Activated CD4-positive, CD25-positive, alpha-beta regulatory T cell (primary cell): ENCODE measurements at regions not wholly inside any gene's neighbourhood (a gene's known extent, or its start where the extent isn't known, plus 50 kb on each side); places are given as distances from the start of the nearest gene placed in this dataset.

ENCODE experiments used
- DNase-seq, 4 experiments: peaks; one replicate each; lab custom pipeline; 2025; lab: John Stamatoyannopoulos, UW

- no peak for DNase-seq
Observed at GRCh38 chr1:5716126-5716525, 276.1 kb downstream of the NPHP4 start.

DNA sequence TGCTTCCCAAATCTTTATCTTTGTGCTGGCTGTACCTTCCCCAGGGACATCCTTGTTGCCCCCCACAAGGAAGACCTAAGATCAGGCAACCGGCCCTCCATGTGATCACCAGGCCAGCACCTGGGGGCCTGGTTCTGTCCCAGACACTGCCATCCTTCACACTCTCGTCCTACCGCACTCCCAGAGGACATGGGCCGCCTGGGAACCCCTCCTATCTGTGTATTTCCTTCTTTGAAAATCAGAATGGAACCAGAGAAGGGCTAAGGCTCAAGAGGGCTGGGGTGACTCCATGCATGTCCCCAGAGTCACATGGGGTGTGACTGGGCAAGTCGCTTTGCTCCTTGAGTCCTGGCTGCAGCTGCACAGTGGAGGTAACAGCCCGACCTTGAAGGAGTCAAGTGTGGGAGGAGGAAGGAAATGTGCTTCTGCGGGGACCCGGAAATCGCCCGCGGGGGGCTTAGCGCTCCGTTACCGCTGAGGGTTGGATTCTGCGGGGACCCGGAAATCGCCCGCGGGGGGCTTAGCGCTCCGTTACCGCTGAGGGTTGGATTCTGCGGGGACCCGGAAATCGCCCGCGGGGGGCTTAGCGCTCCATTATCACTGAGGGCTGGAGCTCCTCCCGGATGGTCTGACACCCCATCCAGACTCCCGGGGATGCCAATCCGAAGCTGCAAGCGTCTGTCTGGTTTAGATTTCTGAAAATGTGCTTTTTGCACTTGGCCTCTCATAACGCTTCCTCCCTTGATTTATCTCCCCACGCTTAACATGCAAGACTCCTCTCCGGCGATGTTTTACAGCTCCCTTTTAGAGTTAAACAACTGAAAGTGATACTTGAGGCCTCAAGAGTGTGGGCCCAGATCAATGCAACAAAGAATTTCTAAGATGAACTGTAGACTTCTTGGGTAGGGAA, 278.9 kb downstream of the NPHP4 start:
- DNase-seq = no peak

- DNase-seq = no peak
Observed at GRCh38 chr1:5711956-5712645, 280.1 kb downstream of the NPHP4 start.

GRCh38 chr1:5711079-5711478, 281.1 kb downstream of the NPHP4 start:
- no peak for DNase-seq

DNA sequence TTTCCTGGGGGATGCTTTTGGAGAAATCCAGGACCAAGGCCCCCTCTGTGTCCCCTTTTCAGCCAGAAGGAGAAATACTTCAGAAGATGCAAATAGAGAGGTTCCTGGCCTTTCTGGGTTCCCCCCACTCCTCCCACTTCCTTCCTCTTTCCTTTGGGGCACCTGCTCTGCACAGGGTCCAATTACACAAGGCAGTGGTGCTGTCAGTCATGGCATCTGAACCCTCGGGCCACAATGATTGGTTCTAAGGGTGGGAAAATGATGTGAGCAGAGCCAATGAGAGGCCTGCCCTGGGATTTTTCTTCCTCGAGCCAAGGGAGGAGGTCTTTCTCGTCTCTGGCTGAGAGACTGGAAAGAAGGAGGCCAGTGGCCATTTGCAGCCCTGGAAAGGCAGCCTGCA, 282.2 kb downstream of the NPHP4 start:
- no peak for DNase-seq

DNA sequence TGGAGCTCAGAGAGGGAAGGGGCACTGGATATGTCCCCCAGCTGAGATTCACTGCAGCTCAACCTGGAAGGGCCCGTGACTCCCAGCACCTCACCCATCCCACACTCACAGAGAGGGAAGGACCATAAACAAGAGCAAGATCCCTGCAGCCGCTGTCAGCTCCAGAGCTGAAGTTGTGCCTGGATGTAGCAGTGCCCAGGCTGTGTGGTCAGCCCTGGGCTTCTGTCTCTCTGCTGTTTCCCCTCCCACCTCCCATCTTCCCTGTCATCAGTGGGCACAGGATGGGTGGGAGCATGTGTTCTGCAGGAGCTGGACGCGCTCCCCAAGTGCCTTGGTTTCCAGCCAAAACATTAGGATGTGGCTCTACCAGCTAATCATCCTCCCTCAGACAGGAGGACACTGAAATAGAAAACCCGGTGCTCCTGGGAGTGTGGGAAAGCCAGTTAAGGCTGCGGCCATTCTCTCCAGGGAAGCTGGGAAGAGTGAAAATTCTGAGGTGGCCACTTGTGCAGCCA, 282.7 kb downstream of the NPHP4 start:
- DNase-seq = no peak

DNA sequence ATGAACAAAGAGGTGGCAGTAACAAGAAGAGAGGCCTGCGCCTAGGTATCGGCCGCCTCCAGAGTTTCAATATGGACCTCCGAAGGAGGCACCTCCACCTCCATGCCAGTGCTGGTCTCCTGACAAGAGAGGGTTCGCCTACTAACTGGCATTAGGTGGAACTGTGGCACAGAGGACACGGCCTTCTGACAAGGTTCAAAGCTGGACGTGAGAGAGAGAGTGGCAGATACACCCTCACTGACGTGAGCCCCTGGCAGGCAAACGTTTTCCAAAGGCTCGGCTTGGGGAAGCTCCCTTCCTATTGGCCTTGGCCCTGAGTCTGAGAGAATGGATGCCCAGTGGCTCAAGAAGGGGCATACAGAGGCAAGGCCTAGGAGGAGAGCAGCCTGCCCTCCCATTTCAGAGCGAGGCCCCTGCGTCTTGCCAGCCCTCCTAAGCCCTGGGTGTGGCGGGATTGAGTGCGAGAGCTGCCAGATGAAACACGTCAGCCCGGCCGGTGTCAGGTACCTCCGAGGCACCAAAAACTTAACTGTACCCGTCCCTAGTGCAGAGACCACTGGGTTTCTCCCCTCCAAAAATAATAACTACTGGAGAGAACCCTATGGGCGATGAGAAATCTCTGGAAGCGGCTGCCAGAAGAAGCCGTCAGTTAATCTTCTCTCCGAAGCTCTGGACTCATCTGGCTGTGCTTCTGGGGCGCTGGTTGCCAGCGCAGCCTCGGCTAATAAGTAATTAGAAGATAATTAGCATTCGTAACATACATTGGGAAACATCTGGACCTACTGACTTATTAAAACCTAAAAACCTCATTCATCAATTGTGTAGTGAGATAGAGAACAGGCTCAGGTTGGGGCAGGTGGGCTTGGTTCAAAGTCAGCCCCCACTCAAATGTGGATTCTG, 283.6 kb downstream of the NPHP4 start:
- no peak for DNase-seq

- DNase-seq = no peak
Observed at GRCh38 chr1:5707566-5708345, 284.5 kb downstream of the NPHP4 start.

GRCh38 chr1:5706239-5706638, 286.0 kb downstream of the NPHP4 start:
- DNase-seq = no peak

DNA sequence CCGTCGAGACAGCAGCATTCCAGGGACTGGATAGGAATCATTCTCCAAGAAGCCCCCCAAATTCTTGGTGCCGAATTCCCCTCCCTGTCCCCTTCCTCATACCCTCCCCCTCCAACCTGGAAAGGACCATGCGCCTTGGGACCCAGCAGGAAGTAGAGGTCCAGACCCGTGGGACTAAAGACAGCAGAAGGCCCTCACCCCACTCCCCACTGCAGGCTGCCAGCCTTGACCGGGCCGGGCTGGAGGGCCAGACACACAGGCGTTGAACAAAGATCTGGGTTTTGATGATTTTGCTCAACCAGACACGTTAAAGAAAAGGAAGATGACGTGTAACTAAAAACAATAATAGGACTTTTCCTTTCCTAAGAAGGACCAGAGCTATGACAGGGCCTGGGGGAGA, 286.5 kb downstream of the NPHP4 start:
- DNase-seq = no peak

GRCh38 chr1:5704561-5705514, 287.4 kb downstream of the NPHP4 start:
- DNase-seq = no peak

GRCh38 chr1:5701642-5702041, 290.6 kb downstream of the NPHP4 start:
- DNase-seq = no peak

GRCh38 chr1:5693568-5693967, 298.7 kb downstream of the NPHP4 start:
- DNase-seq = no peak

- DNase-seq = no peak
Observed at GRCh38 chr1:5692664-5693063, 299.6 kb downstream of the NPHP4 start.

DNA sequence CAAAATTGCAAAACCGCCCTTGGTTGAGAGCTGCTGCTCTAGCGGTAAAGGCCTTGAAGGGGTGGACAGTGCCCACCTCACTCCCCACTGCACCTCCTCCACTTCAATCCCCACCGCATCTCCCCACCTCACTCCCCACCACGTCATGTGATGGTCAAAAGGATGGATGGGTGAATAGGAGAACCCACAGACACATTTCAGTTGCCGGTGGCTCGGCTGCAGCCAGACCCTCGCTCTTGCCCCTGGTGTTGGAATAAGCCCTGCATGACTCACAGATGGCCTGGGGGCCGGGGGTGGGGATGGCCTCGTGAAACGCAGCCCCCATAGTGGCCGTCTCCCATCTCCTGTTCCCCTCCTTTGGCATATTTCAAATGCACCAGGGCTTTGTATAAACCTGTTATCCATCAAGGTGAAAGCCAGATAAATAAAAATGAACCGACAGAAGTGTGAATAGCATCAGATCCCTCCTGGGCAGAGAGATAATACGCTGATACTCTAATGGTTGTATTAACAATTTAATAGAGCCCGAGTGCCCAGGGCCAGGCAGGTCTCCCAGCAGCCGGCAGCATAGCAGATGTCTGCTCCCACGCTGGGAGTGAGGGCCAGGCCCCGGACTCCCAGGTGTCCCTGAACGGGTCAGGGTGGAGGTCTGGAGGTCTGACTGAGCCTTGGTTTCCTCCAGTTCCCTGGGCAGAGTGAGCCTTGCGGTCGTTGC, 300.3 kb downstream of the NPHP4 start:
- DNase-seq = no peak

DNA sequence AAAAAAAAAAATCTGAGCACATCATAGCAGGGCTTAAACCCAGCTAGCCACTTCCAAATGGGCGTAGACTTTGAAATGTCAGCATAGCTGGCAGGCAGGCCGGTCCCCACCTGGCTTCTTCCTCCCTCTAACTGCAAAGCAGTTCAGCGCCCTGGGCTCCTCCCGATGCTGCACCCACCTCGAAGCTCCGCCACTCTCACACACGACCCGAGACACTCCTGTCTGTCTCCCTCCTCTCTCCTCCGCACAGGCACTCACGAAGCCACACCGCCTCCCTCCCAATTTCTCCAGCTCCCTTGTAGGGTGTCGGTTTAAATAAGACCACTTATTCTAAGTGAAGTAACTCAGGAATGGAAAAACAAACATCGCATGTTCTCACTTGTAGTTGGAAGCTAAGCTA, 301.3 kb downstream of the NPHP4 start:
- no peak for DNase-seq

- DNase-seq = no peak
Observed at GRCh38 chr1:5690291-5690690, 301.9 kb downstream of the NPHP4 start.

DNA sequence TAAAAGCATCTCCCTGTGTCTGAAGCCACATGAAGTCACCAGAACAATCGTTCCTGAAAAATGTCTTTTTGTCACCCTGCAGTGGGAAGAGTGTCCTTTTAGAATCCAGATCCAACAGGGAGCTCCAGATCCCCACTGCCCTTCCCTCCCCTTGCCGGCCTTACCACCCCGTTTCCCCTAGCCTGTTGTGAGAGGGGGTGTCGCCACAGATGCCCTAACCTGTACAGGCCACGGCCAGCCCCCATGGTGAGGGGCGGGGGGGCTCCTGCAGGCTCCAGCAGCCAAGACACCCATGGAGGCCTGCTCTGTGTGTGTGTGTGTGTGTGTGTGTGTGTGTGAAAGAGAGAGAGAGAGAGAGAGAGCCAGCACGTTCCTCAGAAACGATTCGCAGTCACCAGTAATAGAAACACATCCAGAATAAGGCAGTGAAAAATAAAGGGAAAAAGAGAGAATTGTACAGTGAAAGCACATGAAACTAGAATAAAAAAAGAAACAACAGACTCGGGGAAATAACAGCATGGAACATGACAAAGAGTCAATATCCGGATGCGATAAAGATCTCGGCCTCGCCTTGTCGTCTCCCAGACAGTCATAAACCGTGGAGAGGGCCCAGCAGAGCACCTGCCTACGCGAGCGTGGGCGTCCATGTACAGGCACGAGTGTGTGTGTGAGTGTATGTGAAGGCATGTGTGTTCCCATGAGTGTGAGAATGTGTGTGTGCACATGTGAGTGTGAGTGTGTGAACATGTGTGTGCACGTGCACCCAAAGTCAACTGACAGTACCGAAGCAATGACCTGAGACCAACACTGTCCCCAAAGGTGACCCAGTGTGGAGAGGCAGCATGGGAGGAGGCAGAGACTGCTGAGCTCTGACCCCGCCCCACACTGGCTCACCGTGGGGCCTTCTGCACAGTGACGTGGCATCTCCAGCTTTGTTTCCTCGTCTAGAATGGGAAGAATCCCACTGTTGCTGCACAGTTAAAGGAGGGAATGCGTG, 303.8 kb downstream of the NPHP4 start:
- no peak for DNase-seq
